NOMO-1 (cell line): ENCODE measurements at regions not wholly inside any gene's neighbourhood (a gene's known extent, or its start where the extent isn't known, plus 50 kb on each side); places are given as distances from the start of the nearest gene placed in this dataset.
"Not testable (repeated sequence)": the region's sequence is repeated elsewhere in the genome, so short reads cannot be mapped to it uniquely, and the experiment has no call there.

ENCODE experiments used
- DNase-seq, 2 experiments: peaks; one replicate each; lab custom pipeline; 2025; ENCODE audit not compliant: unreplicated experiment in 2 of 2; lab: John Stamatoyannopoulos, UW

DNA sequence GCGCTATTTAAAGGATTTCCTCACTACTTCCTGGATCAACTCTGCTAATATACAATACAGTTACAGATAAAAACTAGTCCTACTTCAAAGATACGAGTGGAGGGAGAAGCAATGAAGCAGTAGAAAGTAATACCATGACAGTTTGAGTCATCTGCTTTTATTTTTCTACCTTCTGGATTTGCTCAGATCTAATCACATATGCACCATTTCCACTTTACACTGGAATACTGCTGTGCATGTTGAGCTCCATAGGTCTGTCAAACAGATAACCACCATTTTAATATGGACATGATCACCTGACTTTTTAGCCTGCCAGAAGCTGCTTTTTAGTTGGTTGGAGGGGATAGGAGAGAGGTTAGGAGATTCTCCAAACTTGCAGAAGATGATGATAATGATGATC lies 92.5 kb downstream of the MMUT start:
- no peak for DNase-seq

DNA sequence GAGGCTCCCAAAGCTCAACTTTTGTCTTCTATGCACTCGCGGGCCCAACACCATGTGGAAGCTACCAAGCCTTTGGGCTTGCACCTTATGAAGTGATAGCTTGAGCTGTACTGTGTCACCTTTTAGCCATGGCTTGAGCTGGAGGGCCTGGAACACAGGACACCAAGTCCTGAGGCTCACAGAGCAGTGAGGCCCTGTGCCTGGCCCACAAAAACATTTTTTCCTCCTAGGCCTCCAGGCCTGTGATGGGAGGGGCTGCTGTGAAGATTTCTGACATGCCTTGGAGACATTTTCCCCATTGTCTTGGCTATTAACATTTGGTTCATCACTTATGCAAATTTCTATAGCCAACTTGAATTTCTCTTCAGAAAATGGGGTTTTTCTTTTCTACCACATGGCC lies 96.5 kb downstream of the MMUT start:
- no peak for DNase-seq

DNA sequence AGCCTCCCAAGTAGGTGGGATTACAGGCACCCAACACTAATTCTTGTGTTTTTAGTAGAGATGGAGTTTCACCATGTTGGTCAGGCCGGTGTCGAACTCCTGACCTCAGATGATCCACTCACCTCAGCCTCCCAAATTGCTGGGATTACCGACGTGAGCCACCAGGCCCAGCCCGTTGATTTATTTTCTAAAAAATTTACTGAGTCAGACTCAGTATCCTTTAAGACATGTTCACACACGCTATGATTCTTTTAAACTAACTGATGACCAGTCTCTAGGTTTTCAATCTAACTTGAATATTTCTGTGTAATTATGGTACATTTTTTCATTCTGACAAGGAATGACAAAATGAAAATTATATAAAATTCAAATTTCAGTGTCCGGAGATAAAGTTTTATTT lies 114.5 kb downstream of the MMUT start:
- DNase-seq, result no peak

DNA sequence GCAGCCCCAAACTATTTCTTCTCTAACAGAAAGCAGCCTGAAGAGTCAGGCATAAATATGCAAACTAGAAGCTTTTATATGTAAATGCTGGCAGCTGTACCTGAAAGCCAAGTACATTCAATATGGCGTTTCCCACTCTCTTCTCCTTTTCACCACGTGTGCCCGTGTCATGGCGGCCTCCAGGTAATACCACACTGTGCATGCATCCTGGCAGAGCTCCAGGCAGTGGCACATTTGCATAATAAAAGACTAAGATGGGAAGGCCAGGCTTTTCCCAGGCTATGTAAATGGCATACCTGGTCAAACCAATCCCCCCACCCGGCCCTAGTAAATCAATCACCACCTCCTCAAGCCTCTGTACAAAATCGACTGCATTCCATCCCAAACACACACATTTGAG lies 120.6 kb downstream of the MMUT start:
- no peak for DNase-seq

DNA sequence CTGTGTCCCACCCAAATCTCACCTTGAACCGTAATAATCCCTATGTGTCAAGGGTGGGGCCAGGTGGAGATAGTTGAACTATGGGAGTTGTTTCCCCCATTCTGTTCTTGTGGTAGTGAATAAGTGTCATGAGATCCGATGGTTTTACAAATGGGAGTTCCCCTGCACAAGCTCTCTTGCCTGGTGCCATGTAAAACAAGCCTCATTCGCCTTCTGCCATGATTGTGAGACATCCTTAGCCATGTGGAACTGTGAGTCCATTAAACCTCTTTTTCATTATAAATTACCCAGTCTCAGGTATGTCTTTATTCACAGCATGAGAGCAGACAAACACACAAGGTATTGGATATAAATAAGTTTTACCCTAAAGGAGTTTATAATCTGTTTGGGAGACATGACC lies 121.2 kb downstream of the MMUT start:
- no peak for DNase-seq

DNA sequence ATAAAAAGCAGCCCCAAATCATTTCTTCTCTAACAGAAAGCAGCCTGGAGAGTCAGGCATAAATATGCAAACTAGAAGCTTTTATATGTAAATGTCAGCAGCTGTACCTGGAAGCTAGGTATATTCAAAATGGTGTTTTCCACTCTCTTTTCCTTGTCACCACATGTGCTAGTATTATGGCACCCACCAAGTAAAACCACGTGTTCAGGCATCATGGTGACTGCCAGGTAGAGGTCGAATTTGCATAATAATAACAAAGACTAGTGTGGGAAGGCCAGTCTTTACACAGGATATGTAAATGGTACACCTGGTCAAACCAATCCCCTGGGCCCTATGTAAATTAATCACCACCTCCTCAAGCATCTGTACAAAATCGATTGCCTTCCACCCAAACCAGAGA lies 124.0 kb downstream of the MMUT start:
- no peak for DNase-seq

DNA sequence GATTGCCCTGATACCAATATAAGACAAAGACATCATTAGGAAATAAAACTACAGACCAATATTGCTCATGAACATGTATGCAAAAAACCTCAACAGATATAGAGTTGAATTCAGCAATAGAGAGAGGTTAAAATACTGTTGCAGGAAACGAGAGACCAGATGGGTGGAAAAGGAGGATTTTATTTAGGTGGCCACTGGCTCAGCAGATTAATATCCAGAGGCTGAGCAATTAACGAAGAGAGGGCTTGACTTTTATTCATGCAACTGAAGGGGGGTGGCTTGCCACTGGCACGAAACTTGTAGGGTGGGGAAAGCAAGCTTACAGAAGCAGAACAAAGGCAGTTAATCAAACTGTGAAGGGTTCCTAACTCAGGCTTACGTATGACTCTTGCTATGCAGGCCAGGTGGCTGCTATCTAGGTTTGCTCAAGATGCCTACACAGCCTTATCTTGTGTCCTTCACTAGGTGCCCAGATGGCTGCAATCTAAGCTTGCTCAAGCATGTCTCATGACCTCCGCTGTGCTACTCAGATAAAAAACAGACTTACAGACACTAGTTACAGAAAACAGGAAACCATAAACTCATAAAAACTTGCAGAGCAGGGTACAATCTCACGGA lies 126.4 kb downstream of the MMUT start:
- DNase-seq, result peak; percentile 11 to 33

DNA sequence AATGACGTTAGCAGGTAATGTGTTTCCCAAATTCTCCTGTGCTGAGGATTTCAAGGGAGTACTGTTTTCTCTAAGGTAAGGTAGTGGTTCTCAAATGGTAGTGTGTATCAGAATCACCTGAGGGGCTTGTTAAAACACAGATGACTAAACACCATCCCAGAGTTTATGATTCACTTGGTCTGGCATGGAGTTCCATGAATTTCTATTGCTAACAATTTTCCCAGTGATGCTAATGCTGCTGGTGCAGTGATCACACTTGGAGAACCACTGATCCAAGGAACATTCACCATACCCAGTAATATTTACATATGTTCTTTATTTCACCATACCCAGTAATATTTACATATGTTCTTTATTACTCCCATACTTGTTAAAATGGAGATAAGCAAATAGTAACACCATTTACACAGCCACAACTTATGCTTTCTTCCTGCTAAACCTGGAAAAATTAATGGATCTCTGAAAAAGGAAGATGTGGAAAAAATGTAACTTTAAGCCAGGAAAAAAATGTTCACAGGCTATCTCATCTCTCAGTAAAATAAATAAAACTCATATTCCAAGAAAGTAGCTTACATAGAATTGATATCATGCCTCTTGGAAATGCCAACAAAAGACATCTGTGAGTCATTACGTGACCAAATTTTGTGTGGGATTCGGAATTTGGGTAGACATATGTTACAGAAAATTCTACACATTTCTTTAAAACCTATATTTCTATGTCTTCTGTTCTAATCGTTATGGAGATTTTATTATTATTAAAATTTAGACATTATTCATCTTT lies 129.5 kb downstream of the MMUT start:
- DNase-seq, result no peak

DNA sequence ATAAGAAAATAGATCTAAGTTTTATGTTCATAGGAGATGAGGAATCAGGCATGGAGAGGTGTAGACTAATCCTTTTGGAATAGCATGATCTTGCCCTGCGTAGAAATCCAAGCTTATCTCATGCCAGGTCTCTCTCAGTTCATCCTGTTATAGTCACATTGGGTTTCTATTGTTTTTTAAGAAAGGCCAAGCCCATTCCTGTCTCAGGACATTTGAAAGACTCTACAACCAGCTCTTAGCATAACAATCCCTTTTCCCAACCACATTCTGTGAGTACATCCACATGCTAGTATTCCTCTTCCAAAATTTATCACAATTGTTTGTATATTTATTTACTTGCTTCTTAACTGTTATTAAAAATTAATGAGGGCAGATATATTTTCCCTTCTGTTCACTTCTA lies 130.3 kb downstream of the MMUT start:
- no peak for DNase-seq

DNA sequence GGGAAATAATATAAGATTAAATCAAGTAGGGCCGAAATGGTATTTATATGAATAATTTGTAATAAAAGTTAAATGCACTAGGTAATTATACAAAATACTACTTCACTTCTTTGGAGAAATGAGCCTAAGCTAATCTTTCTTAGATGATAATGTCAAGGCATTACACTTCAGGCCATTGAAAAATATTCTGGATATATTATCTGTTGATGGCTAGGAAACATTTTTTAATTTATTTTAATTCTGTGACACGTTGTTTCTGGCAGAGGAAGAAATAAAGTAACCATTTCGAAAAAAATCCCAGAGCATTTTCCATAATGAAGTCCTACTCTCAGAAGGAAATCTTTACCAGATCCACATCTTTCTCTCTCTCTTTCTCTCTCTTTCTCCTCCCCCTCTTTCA lies 133.9 kb downstream of the MMUT start:
- DNase-seq, result no peak

DNA sequence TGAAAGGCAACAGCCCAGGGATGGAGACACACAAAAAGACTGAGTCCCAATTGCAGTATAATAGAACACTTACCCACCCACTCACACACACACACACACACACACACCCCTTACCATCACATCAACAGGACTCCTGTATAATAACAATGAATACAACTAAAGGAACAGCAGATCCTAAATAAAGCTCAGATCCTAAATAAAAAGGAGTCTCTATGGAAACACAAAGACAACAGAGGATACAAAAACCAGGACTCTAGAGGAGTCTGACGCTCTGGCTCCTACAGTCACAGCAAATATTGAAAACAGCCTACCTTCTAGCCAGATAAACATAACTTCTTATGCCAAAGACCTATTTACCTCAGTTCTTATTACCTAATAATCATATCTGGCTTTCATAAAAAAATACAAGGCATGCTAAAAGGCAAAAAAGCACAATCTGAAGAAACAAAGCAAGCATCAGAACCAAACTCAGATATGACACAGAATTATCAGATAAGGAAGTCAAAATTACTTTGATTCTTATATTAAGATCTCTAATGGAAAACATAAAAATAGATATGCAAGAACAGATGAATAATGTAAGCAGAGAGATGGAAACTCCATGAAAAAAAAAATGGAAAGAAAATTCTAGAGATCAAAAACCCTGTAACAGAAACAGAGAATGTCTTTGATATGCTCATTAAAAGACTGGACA lies 134.9 kb downstream of the MMUT start:
- no peak for DNase-seq

DNA sequence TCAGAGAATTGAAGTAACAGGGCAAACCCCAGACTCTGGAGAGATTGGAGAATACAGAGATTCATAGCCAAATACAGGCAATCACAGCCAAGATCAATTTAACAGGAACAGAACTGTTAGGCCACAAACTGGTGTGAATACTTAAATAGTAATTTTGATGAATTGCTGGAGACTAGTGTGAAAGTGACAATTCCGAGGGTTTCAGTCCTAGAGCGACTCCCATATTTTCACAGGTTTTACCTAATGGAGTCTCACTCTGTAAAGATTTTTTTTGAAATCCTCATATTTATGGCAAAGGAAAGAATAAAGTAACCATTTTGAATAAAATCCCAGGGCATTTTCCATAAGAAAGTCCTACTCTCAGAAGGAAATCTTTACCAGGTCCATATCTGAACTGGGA lies 135.5 kb downstream of the MMUT start:
- no peak for DNase-seq

DNA sequence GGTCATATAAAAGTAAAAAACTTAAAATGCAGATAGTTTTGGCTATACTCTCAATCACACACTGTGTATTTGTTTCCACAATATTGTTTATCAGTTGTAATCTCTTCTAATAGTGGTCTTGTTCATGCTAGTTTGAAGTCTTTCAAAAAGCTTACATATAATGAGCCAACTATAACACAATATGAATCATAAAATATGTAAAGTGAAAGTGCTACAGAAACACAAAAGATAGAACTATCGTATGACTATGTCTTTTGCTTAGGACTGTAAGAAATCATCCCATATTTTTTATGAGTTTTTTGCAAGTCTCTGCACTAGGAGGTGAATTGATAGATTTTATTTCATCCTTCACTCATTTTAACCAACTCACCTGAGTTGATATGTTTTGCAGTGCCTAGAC lies 136.0 kb downstream of the MMUT start:
- DNase-seq, result no peak

DNA sequence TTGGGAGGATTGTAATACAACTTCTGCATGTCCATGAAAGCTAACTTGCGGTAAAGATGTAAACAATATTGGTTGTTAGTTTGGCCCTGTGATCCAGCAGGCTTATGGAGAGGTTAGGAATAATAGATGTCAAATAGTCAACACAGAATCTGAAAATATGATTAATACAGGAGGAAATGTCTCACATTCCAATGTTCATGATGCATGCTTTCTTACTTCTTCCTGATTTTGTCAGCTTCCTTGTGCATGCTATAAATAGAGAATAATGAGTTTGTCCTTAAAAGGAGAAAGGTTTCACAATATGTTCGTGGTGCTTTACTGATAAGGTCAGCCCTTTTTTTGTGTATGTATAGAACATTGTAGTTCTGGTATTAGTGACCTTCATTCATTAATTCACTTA lies 136.7 kb downstream of the MMUT start:
- DNase-seq, result no peak

DNA sequence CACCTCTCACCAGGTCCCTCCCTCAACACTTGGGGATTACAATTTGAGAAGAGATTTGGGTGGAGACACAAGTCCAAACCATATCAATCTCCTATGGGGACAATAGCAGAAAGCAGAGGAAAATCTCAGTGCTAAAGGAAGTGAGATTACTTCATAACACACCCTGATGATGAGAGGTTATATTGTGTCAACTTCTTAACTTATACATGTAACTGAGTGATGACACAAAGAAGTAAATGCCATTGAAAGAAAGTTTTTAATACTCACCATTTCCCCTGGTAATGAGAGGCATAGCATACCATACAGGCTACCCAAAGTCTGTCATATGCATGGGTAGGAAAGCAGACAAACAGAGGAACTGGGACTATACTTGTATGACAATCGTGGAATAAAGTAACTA lies 137.2 kb downstream of the MMUT start:
- DNase-seq, result no peak

DNA sequence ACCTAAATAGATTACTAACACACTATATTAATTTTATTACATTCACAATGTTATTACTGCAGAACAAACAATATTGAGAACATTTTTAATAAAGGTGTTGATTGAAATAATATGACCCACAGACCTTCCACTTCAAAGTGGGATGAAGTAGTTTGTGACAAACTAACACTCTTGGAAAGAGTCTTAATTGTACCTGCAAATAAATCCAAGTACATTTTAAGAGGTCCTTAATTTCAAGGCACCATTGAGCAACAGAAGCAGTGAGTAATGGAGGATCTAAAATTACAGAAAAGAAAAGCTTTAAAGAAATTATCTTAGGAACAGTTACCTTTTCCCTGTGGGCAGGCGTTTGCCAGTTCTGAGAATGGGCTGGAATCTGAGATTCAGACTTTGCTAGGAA lies 140.2 kb downstream of the MMUT start:
- no peak for DNase-seq

DNA sequence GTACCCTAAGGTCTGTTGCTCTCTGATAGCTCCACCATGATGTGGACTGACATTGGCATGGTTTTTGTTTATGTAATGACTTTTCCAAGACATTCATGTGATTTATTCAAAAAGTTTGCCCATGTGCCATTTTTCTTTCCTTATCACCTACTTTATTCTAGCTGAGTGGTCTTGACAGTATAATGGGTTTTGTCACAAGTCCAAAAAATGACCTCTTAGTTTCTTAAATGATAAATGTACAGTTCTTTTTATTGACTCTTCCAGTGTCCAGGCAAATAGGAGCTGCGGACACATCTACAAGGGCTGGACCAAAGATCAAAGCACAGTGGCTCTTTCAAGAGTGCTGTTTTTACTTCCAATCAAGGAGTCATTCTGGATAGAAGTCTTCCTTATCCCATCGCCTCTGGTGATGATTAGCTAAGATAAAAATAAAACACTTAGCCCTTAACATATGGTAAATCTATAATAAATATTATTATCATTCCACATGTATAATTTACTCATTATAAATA lies 141.4 kb downstream of the MMUT start:
- no peak for DNase-seq

DNA sequence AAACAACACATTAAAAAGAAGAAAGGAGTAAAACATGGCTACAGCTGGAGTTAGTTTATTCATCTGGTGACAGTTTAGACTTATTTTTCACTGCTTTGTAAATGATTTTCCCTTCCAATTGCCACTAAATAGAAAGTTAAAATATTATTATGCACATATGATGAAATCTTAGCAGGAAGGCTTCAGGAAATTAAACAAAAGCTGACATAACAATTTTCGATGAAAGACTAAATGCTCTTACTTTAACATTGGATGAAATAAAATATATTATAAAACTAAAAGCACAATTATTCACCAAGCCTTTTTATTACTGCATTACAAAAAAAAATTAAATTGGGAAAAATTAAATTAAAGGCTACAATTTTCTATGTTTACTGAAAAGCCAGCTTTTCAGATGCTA lies 158.0 kb downstream of the MMUT start:
- no peak for DNase-seq

DNA sequence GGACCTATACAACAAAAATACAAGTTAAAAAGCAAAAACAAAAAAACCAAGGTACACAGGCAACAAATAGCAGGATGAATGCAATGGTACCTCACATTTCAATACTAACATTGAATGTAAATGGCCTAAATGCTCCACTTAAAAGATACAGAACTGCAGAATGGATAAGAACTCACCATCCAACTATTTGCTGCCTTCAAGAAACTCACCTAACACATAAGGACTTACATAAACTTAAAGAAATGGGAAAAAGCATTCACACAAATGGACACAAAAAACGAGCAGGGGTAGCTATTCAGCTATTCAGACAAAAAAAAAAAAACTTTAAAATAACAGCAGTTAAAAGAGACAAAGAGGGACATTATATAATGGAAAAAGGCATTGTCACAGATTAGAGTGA lies 158.7 kb downstream of the MMUT start:
- DNase-seq, result not testable (repeated sequence)

DNA sequence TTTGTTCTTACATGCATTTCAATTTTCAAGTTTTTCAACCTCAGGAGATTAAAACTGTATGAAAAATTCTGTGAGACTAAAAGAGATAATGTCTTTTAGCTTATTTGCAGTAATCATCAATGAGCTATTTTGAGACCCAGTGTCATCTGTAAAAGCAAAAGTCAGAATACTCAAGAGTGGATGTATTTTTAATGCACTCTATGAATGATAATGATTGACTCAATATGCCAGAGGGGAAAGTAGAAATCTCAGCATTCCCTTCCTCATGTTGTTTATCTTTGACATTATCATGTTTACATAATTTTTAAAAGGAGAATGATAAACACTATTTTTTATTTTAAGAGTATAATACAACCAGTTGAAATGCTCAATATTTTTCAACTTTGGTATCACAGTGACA lies 162.1 kb downstream of the MMUT start:
- DNase-seq, result no peak

DNA sequence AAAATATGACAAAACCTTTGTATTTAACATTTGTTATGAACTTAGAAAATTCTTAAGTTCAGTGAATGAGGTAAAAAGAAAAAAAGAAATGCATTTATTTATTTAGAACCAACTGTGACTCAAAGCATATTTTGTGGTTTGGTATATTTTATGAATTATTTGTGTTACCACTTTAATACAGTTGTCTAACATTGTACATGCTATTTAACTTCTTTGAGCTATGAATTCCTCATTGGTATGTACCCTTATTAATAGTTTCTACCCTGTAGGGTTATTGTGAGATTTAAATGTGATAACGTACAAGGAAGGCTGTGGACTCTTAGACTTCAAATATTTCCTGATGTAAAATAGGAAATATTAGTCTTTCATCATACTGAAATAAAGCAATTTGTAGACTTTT lies 162.6 kb downstream of the MMUT start:
- DNase-seq, result no peak

DNA sequence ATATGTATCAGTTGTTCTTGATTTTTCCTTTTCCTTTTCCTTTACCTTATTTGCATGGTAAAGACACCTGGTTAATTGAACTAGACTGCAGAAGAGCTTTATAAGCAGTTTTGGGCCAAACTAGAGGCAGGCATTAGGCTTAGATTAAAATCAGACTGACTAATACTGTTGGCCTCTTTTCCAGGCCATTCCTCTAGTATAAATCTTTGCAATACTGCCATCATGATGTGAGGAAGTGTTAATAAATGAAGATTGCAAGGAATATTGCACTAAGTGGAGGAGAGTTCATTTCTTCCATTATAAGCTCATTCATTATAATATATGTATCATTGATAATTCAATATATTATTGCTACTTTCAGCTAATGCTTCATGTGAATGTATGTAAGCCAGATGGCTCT lies 163.8 kb downstream of the MMUT start:
- no peak for DNase-seq
